Neural progenitor cell (in vitro differentiated cells): ENCODE measurements at regions not wholly inside any gene's neighbourhood (a gene's known extent, or its start where the extent isn't known, plus 50 kb on each side); places are given as distances from the start of the nearest gene placed in this dataset.

Experiments used
- EZH2 ChIP-seq: fragments of 200-600 bp; sonication (generic); IDR thresholded peaks from 2 replicates; pipeline ENCODE4 v1.6.1; 2017; ENCODE audit warnings: antibody characterized with exemption, mild to moderate bottlenecking, moderate library complexity
- TF ChIP-seq, protein P1 (sequence below): fragments of 200-600 bp; sonication (generic); IDR thresholded peaks from 2 replicates; pipeline ENCODE4 v1.5.1; 2017; ENCODE audit warnings: antibody characterized with exemption, mild to moderate bottlenecking

DNA sequence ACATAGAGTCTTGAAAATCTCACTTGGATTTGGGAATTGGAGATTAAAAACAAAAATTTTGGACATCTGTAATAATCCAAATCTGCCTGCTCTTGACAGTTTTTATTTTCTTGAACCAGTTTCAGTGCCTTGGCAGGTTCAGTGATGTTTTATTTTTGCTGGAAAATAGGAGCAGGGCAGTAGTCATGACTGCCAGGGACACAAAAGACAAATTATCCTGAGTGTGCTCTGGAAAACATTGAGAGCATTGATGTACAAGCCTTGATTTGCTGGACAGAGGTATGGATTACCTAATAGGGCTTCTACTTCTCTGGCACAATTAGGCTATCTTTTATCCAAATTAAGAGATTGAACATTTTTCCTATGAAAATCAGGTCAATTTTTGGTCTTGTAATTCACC, 123.4 kb upstream of the SFRP2 start:
- no peak for TF ChIP-seq EZH2
- TF ChIP-seq, protein P1, sequence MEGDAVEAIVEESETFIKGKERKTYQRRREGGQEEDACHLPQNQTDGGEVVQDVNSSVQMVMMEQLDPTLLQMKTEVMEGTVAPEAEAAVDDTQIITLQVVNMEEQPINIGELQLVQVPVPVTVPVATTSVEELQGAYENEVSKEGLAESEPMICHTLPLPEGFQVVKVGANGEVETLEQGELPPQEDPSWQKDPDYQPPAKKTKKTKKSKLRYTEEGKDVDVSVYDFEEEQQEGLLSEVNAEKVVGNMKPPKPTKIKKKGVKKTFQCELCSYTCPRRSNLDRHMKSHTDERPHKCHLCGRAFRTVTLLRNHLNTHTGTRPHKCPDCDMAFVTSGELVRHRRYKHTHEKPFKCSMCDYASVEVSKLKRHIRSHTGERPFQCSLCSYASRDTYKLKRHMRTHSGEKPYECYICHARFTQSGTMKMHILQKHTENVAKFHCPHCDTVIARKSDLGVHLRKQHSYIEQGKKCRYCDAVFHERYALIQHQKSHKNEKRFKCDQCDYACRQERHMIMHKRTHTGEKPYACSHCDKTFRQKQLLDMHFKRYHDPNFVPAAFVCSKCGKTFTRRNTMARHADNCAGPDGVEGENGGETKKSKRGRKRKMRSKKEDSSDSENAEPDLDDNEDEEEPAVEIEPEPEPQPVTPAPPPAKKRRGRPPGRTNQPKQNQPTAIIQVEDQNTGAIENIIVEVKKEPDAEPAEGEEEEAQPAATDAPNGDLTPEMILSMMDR = no peak
